HepG2 (cell line): ENCODE measurements at regions not wholly inside any gene's neighbourhood (a gene's known extent, or its start where the extent isn't known, plus 50 kb on each side); places are given as distances from the start of the nearest gene placed in this dataset.

Source experiments
- CC2D1A ChIP-seq: sonication (generic); formaldehyde crosslinking; IDR thresholded peaks from 2 replicates; pipeline ENCODE4 v1.8.1; 2023; ENCODE audit warnings: mild to moderate bottlenecking, missing genetic modification reagents
- FOXJ3 ChIP-seq: sonication (generic); formaldehyde crosslinking; IDR thresholded peaks from 2 replicates; pipeline ENCODE4 v1.4.0; 2020; ENCODE audit warnings: missing genetic modification reagents, mild to moderate bottlenecking, borderline replicate concordance
- KLF12 ChIP-seq: sonication (generic); formaldehyde crosslinking; IDR thresholded peaks from 2 replicates; pipeline ENCODE4 v1.4.0; 2020; ENCODE audit warnings: missing genetic modification reagents, borderline replicate concordance
- SMAD1 ChIP-seq: sonication (generic); formaldehyde crosslinking; IDR thresholded peaks from 2 replicates; pipeline ENCODE4 v1.4.0; 2020; ENCODE audit warnings: missing genetic modification reagents, low read depth, mild to moderate bottlenecking, borderline replicate concordance
- SNAPC4 ChIP-seq: sonication (generic); formaldehyde crosslinking; IDR thresholded peaks from 2 replicates; pipeline ENCODE4 v1.4.0; 2020; ENCODE audit warnings: mild to moderate bottlenecking, missing genetic modification reagents
- STAT6 ChIP-seq: sonication (generic); formaldehyde crosslinking; IDR thresholded peaks from 2 replicates; pipeline ENCODE4 v1.4.0; 2020; ENCODE audit warnings: missing genetic modification reagents, mild to moderate bottlenecking, borderline replicate concordance

GRCh38 chr9:119094086-119094485 is 275.1 kb downstream of the BRINP1 start (continued):
- TF ChIP-seq SNAPC4 (CRISPR knock-in tag): no peak
- no peak for TF ChIP-seq KLF12 (CRISPR knock-in tag)
- no peak for TF ChIP-seq STAT6 (CRISPR knock-in tag)
- TF ChIP-seq CC2D1A: no peak
- no peak for TF ChIP-seq FOXJ3 (CRISPR knock-in tag)
- TF ChIP-seq SMAD1: no peak
